Neural cell (in vitro differentiated cells): ENCODE measurements at regions not wholly inside any gene's neighbourhood (a gene's known extent, or its start where the extent isn't known, plus 50 kb on each side); places are given as distances from the start of the nearest gene placed in this dataset.

Experiments
- H2AFZ ChIP-seq: fragments of 200-600, 300-800 bp; sonication (generic), shearing (Covaris generic); 2 replicates; pipeline ENCODE4 v1.6.0; 2014; ENCODE audit warnings: low read depth, mild to moderate bottlenecking, antibody characterized with exemption, low read length, moderate library complexity
- H3F3A ChIP-seq: fragments of 200-600 bp; shearing (Covaris generic); 2 replicates; pipeline ENCODE4 v1.6.1; 2016; ENCODE audit warnings: mild to moderate bottlenecking, moderate library complexity, mixed read lengths, antibody characterized with exemption, low read length; ENCODE audit not compliant: insufficient read depth, poor library complexity, severe bottlenecking
- H3K27ac ChIP-seq: fragments of 200-600, 300-800 bp; sonication (generic), shearing (Covaris generic); 2 replicates; pipeline ENCODE4 v1.5.1; 2014; ENCODE audit warnings: mild to moderate bottlenecking, low read length, moderate library complexity
- H3K27me3 ChIP-seq: fragments of 300-800, 200-600 bp; sonication (generic), shearing (Covaris generic); 2 replicates; pipeline ENCODE4 v1.6.0; 2014; ENCODE audit warnings: mild to moderate bottlenecking, low read depth, low read length, moderate library complexity; ENCODE audit not compliant: insufficient read depth
- H3K36me3 ChIP-seq: fragments of 300-800, 200-600 bp; sonication (generic), shearing (Covaris generic); 2 replicates; pipeline ENCODE4 v1.5.1; 2014; ENCODE audit warnings: mild to moderate bottlenecking, antibody characterized with exemption, low read length, moderate library complexity; ENCODE audit not compliant: insufficient read depth
- H3K4me2 ChIP-seq: fragments of 300-800, 200-600 bp; sonication (generic), shearing (Covaris generic); 2 replicates; pipeline ENCODE4 v1.6.0; 2014; ENCODE audit warnings: mild to moderate bottlenecking, low read length
- H3K4me3 ChIP-seq: fragments of 300-800, 200-600 bp; sonication (generic), shearing (Covaris generic); 2 replicates; pipeline ENCODE4 v1.5.1; 2014; ENCODE audit warnings: mild to moderate bottlenecking, low read length, moderate library complexity
- H3K79me2 ChIP-seq: fragments of 200-600 bp; shearing (Covaris generic); replicated peaks from 2 replicates; pipeline ENCODE4 v1.6.0; 2014; ENCODE audit warnings: mild to moderate bottlenecking, low read length, moderate library complexity; ENCODE audit not compliant: insufficient read depth
- H3K9ac ChIP-seq: fragments of 300-800, 200-600 bp; sonication (generic), shearing (Covaris generic); 2 replicates; pipeline ENCODE4 v1.6.1; 2016; ENCODE audit warnings: mild to moderate bottlenecking, low read length, mixed read lengths
- H3K9me2 ChIP-seq: fragments of 200-600 bp; shearing (Covaris generic); 2 replicates; pipeline ENCODE4 v1.6.1; 2016; ENCODE audit warnings: mild to moderate bottlenecking, low read length, mixed read lengths; ENCODE audit not compliant: insufficient read depth
- H3K9me3 ChIP-seq: fragments of 200-600, 300-800 bp; sonication (generic), shearing (Covaris generic); 2 replicates; pipeline ENCODE4 v1.6.1; 2016; ENCODE audit warnings: mild to moderate bottlenecking, mixed run types, low read length, moderate library complexity, mixed read lengths
- H4K20me1 ChIP-seq: fragments of 200-600 bp; shearing (Covaris generic); 2 replicates; pipeline ENCODE4 v1.6.1; 2016; ENCODE audit warnings: mild to moderate bottlenecking, mixed run types; ENCODE audit not compliant: insufficient read depth
- EP300 ChIP-seq: fragments of 450-650 bp; conservative IDR thresholded peaks from 2 replicates; pipeline ENCODE4 v1.6.1; 2014; ENCODE audit warnings: antibody characterized with exemption, mild to moderate bottlenecking, moderate library complexity; ENCODE audit not compliant: poor library complexity, severe bottlenecking
- EZH2 ChIP-seq: fragments of 200-600, 300-800 bp; shearing (Covaris generic), sonication (generic); IDR thresholded peaks from 2 replicates; pipeline ENCODE4 v1.6.1; 2014; ENCODE audit warnings: antibody characterized with exemption, low read length, borderline replicate concordance, mild to moderate bottlenecking; ENCODE audit not compliant: insufficient read depth, poor library complexity, severe bottlenecking
- MXI1 ChIP-seq: fragments of 450-650 bp; conservative IDR thresholded peaks from 2 replicates; pipeline ENCODE4 v1.6.1; 2014; ENCODE audit warnings: antibody characterized with exemption, mild to moderate bottlenecking; ENCODE audit not compliant: poor library complexity, severe bottlenecking
- POLR2AphosphoS5 ChIP-seq: IDR thresholded peaks from 2 replicates; pipeline ENCODE4 v1.6.1; 2012
- RAD21 ChIP-seq: fragments of 450-650 bp; conservative IDR thresholded peaks from 2 replicates; pipeline ENCODE4 v1.6.1; 2014; ENCODE audit warnings: antibody characterized with exemption, mild to moderate bottlenecking, moderate library complexity
- REST ChIP-seq: IDR thresholded peaks from 2 replicates; pipeline ENCODE4 v1.6.1; 2012; ENCODE audit warnings: borderline replicate concordance
- SMC3 ChIP-seq: fragments of 450-650 bp; conservative IDR thresholded peaks from 2 replicates; pipeline ENCODE4 v1.6.1; 2014; ENCODE audit warnings: antibody characterized with exemption, mild to moderate bottlenecking, moderate library complexity; ENCODE audit not compliant: poor library complexity
- TAF1 ChIP-seq: IDR thresholded peaks from 2 replicates; pipeline ENCODE4 v1.6.1; 2012; ENCODE audit warnings: low read depth
- TF ChIP-seq, protein P1 (sequence below): fragments of 450-650 bp; IDR thresholded peaks from 2 replicates; pipeline ENCODE4 v1.5.1; 2014; ENCODE audit warnings: antibody characterized with exemption, mild to moderate bottlenecking, moderate library complexity; ENCODE audit not compliant: poor library complexity, severe bottlenecking

GRCh38 chr10:44647473-44647872, 262.6 kb upstream of the CXCL12 start:
- no peak overlapping the region for H2AFZ ChIP-seq
- no peak for TF ChIP-seq TAF1
- TF ChIP-seq, protein P1, sequence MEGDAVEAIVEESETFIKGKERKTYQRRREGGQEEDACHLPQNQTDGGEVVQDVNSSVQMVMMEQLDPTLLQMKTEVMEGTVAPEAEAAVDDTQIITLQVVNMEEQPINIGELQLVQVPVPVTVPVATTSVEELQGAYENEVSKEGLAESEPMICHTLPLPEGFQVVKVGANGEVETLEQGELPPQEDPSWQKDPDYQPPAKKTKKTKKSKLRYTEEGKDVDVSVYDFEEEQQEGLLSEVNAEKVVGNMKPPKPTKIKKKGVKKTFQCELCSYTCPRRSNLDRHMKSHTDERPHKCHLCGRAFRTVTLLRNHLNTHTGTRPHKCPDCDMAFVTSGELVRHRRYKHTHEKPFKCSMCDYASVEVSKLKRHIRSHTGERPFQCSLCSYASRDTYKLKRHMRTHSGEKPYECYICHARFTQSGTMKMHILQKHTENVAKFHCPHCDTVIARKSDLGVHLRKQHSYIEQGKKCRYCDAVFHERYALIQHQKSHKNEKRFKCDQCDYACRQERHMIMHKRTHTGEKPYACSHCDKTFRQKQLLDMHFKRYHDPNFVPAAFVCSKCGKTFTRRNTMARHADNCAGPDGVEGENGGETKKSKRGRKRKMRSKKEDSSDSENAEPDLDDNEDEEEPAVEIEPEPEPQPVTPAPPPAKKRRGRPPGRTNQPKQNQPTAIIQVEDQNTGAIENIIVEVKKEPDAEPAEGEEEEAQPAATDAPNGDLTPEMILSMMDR = no peak
- TF ChIP-seq REST = no peak
- TF ChIP-seq EP300 = no peak
- no peak for TF ChIP-seq POLR2AphosphoS5
- no peak for TF ChIP-seq RAD21
- TF ChIP-seq SMC3 = no peak
- no peak overlapping the region for H3K4me3 ChIP-seq
- no peaks in the 10 kb centered on the region for H3K36me3 ChIP-seq
- H4K20me1 ChIP-seq = no peaks in the 10 kb centered on the region
- no peak overlapping the region for H3K27ac ChIP-seq
- no peaks in the 10 kb centered on the region for H3K27me3 ChIP-seq
- H3K9ac ChIP-seq = no peak overlapping the region
- H3K79me2 ChIP-seq = no peaks in the 10 kb centered on the region
- no peak overlapping the region for H3K4me2 ChIP-seq
- no peaks in the 10 kb centered on the region for H3K9me3 ChIP-seq
- H3F3A ChIP-seq = no peaks in the 10 kb centered on the region
- H3K9me2 ChIP-seq = no peaks in the 10 kb centered on the region

DNA sequence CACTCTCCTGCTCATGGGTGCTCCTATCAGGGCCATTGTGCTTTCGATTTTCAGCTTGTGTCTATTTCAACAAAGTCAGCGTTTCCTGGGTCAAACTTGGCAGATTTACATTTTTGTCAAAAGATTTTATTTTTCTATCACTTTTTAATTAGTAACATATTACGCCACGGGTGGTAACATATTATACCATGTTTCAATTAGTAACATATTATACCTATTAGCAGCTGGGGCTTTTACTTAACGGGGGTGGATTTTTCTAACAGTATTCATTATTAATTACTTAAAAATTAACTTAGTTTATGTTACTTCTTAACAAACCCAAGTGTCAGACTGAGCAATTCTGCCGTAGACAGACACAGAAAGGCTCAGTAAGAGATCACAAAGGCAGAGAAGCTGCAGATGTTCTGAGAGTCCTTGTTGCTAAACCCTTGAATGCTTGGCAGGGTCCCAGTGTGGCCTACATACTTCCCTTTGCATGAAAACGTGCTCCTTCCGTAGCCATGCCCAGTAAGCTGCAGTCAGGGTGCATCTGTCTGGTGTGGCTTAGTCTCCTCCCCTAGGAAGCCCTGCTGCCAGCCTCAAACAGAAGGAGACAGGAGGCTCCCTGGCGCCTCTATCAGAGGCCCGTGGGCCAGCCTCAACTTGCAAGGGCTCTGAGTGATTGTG, 263.1 kb upstream of the CXCL12 start:
- H3K9ac ChIP-seq = no peak overlapping the region
- no peaks in the 10 kb centered on the region for H3K9me2 ChIP-seq
- H3K27me3 ChIP-seq = no peaks in the 10 kb centered on the region
- H3K4me3 ChIP-seq = no peak overlapping the region
- H3K36me3 ChIP-seq = no peaks in the 10 kb centered on the region
- no peaks in the 10 kb centered on the region for H3K79me2 ChIP-seq
- H3K9me3 ChIP-seq = no peaks in the 10 kb centered on the region
- H3K4me2 ChIP-seq = no peak overlapping the region
- H3K27ac ChIP-seq = no peak overlapping the region
- no peak overlapping the region for H2AFZ ChIP-seq
- no peaks in the 10 kb centered on the region for H4K20me1 ChIP-seq
- H3F3A ChIP-seq = no peaks in the 10 kb centered on the region
- TF ChIP-seq POLR2AphosphoS5 (no peak), MXI1 (no peak), REST (no peak), RAD21 (no peak), EZH2 (no peak), TAF1 (no peak), EP300 (no peak), SMC3 (no peak)
- TF ChIP-seq, protein P1 = no peak
